ENCODE measurements at regions not wholly inside any gene's neighbourhood (a gene's known extent, or its start where the extent isn't known, plus 50 kb on each side); places are given as distances from the start of the nearest gene placed in this dataset.

GRCh38 chr5:22998774-22999173 is 145.6 kb upstream of the CDH12 start:
- H3K36me3 ChIP-seq (ENCODE audit: control insufficient read depth, insufficient read depth, low read length), result no peaks in the 10 kb centered on the region
- DNase-seq (ENCODE audit: extremely low read depth, insufficient read length), result no peak
- no peaks in the 10 kb centered on the region for H3K27me3 ChIP-seq (replicated peaks; ENCODE audit: control insufficient read depth, insufficient read depth, low read length)
- H3K4me3 ChIP-seq (replicated peaks; ENCODE audit: low read depth, low read length), result no peak overlapping the region
- TF ChIP-seq CTCF (IDR thresholded peaks at IDR 0.05; ENCODE audit: insufficient read depth, low read length, poor library complexity, severe bottlenecking), result no peak

- no peak for TF ChIP-seq CTCF (IDR thresholded peaks at IDR 0.05; ENCODE audit: insufficient read depth, low read length, poor library complexity, severe bottlenecking)
- H3K27me3 ChIP-seq (replicated peaks; ENCODE audit: control insufficient read depth, insufficient read depth, low read length), result no peaks in the 10 kb centered on the region
- no peak for DNase-seq (ENCODE audit: extremely low read depth, insufficient read length)
- H3K4me3 ChIP-seq (replicated peaks; ENCODE audit: low read depth, low read length), result no peak overlapping the region
- H3K36me3 ChIP-seq (ENCODE audit: control insufficient read depth, insufficient read depth, low read length), result no peaks in the 10 kb centered on the region
Observed at GRCh38 chr5:22998362-22998761, 145.2 kb upstream of the CDH12 start.

GRCh38 chr5:22988937-22989336 is 135.8 kb upstream of the CDH12 start:
- no peaks in the 10 kb centered on the region for H3K27me3 ChIP-seq (replicated peaks; ENCODE audit: control insufficient read depth, insufficient read depth, low read length)
- H3K4me3 ChIP-seq (replicated peaks; ENCODE audit: low read depth, low read length), result no peak overlapping the region
- no peaks in the 10 kb centered on the region for H3K36me3 ChIP-seq (ENCODE audit: control insufficient read depth, insufficient read depth, low read length)
- no peak for DNase-seq (ENCODE audit: extremely low read depth, insufficient read length)
- TF ChIP-seq CTCF (IDR thresholded peaks at IDR 0.05; ENCODE audit: insufficient read depth, low read length, poor library complexity, severe bottlenecking), result no peak

GRCh38 chr5:22986281-22986680 is 133.1 kb upstream of the CDH12 start:
- H3K4me3 ChIP-seq (replicated peaks; ENCODE audit: low read depth, low read length), result no peak overlapping the region
- no peak for TF ChIP-seq CTCF (IDR thresholded peaks at IDR 0.05; ENCODE audit: insufficient read depth, low read length, poor library complexity, severe bottlenecking)
- no peak for DNase-seq (ENCODE audit: extremely low read depth, insufficient read length)
- H3K27me3 ChIP-seq (replicated peaks; ENCODE audit: control insufficient read depth, insufficient read depth, low read length), result no peaks in the 10 kb centered on the region
- H3K36me3 ChIP-seq (ENCODE audit: control insufficient read depth, insufficient read depth, low read length), result no peaks in the 10 kb centered on the region

DNA sequence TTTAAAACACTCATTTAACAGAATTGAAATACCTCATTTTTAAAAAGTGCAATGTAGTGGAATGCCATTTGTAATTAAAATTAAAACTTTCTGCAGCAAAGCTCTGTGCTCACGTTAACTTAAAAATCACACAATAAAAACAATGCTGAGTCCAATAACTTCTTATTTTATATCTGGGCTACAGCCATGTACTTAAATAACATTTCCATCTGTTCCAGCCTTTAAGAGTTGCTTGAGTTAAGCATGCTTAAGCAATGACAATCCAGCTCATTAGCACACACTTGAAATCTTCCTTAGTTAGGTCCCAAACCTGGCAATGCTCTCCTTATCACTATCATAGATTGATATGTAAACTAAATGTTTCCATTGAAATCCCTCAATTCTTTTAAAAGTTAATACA is 132.3 kb upstream of the CDH12 start:
- no peak for TF ChIP-seq CTCF (IDR thresholded peaks at IDR 0.05; ENCODE audit: insufficient read depth, low read length, poor library complexity, severe bottlenecking)
- DNase-seq (ENCODE audit: extremely low read depth, insufficient read length), result no peak
- no peaks in the 10 kb centered on the region for H3K36me3 ChIP-seq (ENCODE audit: control insufficient read depth, insufficient read depth, low read length)

GRCh38 chr5:22970956-22971618 is 117.9 kb upstream of the CDH12 start:
- Histone ChIP-seq H3K36me3 (ENCODE audit: control insufficient read depth, insufficient read depth, low read length) (no peaks in the 10 kb centered on the region), H3K27me3 (replicated peaks; ENCODE audit: control insufficient read depth, insufficient read depth, low read length) (no peaks in the 10 kb centered on the region), H3K4me3 (replicated peaks; ENCODE audit: low read depth, low read length) (no peak overlapping the region)
- no peak for TF ChIP-seq CTCF (IDR thresholded peaks at IDR 0.05; ENCODE audit: insufficient read depth, low read length, poor library complexity, severe bottlenecking)
- DNase-seq (ENCODE audit: extremely low read depth, insufficient read length), result no peak

More for the DNA sequence above, 132.3 kb upstream of the CDH12 start:
- Histone ChIP-seq H3K27me3 (replicated peaks; ENCODE audit: control insufficient read depth, insufficient read depth, low read length) (no peaks in the 10 kb centered on the region), H3K4me3 (replicated peaks; ENCODE audit: low read depth, low read length) (no peak overlapping the region)

All from GM06990 (cell line).